Fibroblast of lung (primary cell): ENCODE measurements at regions not wholly inside any gene's neighbourhood (a gene's known extent, or its start where the extent isn't known, plus 50 kb on each side); places are given as distances from the start of the nearest gene placed in this dataset.

Source experiments
- DNase-seq, 2 donors: peaks; one replicate each; pipeline versions ENCODE4 v3.0.0 to v3.0.0-alpha.2; 2010; ENCODE audit warnings: low read depth in 2 of 2
- H2AFZ ChIP-seq: 2 replicates; pipeline ENCODE4 v1.5.1; 2012; ENCODE audit warnings: low read length, control low read depth, inconsistent platforms
- H3K27ac ChIP-seq: 2 replicates; pipeline ENCODE4 v1.5.1; 2011; ENCODE audit warnings: low read length, control low read depth; ENCODE audit not compliant: insufficient read depth
- H3K27me3 ChIP-seq: 2 replicates; pipeline ENCODE4 v1.5.1; 2011; ENCODE audit warnings: mild to moderate bottlenecking, low read length; ENCODE audit not compliant: control insufficient read depth, insufficient read depth
- H3K36me3 ChIP-seq: 2 replicates; pipeline ENCODE4 v1.5.1; 2011; ENCODE audit warnings: low read length; ENCODE audit not compliant: control insufficient read depth, insufficient read depth
- H3K4me1 ChIP-seq: 2 replicates; pipeline ENCODE4 v1.5.1; 2011; ENCODE audit warnings: low read length; ENCODE audit not compliant: control insufficient read depth, insufficient read depth; ENCODE audit errors: extremely low read depth
- H3K4me2 ChIP-seq: 2 replicates; pipeline ENCODE4 v1.5.1; 2011; ENCODE audit warnings: low read length, control low read depth; ENCODE audit not compliant: insufficient read depth; ENCODE audit errors: extremely low read depth
- H3K4me3 ChIP-seq, 4 experiments: fragments of 200-600 bp in 1 of 4; sonication (generic) in 1 of 4; replicated peaks in 1 of 4; 2 replicates each; pipeline ENCODE4 v1.5.1; 2011 to 2016; ENCODE audit warnings: low read length in 4 of 4, low read depth in 3 of 4, mild to moderate bottlenecking in 3 of 4, control low read depth in 2 of 4, inconsistent platforms in 1 of 4, mixed read lengths in 1 of 4; ENCODE audit not compliant: insufficient read depth in 1 of 4; ENCODE audit errors: control extremely low read depth in 1 of 4
- H3K79me2 ChIP-seq: 2 replicates; pipeline ENCODE4 v1.5.1; 2012; ENCODE audit warnings: mild to moderate bottlenecking, low read length, inconsistent platforms; ENCODE audit not compliant: control insufficient read depth, insufficient read depth
- H3K9ac ChIP-seq: 2 replicates; pipeline ENCODE4 v1.5.1; 2011; ENCODE audit warnings: mild to moderate bottlenecking, low read length, control low read depth; ENCODE audit not compliant: insufficient read depth
- H3K9me3 ChIP-seq: 2 replicates; pipeline ENCODE4 v1.5.1; 2012; ENCODE audit warnings: low read depth, low read length; ENCODE audit not compliant: control insufficient read depth, insufficient read depth
- H4K20me1 ChIP-seq: 2 replicates; pipeline ENCODE4 v1.5.1; 2011; ENCODE audit warnings: low read length; ENCODE audit not compliant: control insufficient read depth, insufficient read depth; ENCODE audit errors: extremely low read depth
- EZH2 ChIP-seq: IDR thresholded peaks from 2 replicates; pipeline ENCODE4 v1.5.1; 2012; ENCODE audit warnings: low read length, control low read depth, mild to moderate bottlenecking; ENCODE audit errors: missing control alignments
- TF ChIP-seq, protein P1 (sequence below), 2 donors: IDR thresholded peaks in 1 of 2; conservative IDR thresholded peaks in 1 of 2; 1 replicate in 1 of 2; 2 replicates in 1 of 2; pipeline ENCODE4 v1.5.1; 2011 to 2012; ENCODE audit warnings: low read length in 2 of 2, control low read depth in 1 of 2, inconsistent platforms in 1 of 2, low read depth in 1 of 2, mild to moderate bottlenecking in 1 of 2

DNA sequence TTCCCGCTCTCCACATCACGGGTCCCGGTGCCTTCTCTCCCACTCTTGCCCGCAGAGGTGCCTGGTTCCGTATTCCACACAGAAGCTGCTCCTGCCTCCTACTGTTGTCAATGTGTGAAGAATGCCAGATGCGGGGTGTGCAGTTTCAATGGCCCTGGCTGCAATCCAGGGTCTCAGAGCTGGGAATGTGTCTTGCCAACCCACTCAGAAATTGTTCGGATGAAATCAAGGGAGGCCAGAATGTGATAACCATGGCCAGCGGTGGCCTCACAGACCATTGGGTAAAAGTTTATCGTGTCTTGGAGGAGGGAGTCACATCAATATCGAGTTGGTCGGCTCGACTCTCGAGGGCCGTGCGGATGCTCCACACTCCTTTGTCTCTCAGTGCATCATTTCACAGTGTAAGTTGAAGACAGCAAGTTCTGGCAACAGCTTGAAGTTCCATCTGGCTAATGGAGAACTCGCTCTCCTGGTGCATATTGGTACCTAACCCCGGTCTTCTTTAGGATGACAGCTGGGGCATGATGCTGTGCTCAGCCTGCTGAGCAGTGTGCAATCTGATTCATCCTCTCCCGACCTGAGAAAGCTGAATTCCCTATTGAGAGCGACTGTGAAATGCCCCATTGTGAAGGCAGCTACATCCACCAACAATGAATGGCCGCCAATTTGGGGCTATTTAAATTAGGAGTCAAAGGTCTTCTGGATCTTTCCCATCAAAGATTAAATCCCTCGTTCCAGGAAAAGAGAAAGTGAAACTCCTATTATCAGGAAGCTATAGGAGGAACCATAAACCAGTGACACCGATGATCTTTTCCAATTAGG, 389.0 kb downstream of the SOX11 start:
- Histone ChIP-seq H3K9me3 (no peaks in the 10 kb centered on the region), H3K27ac (no peak overlapping the region), H3K4me1 (no peaks in the 10 kb centered on the region), H4K20me1 (no peaks in the 10 kb centered on the region), H3K36me3 (no peaks in the 10 kb centered on the region), H3K4me3 (no peak overlapping the region), H3K4me2 (no peak overlapping the region), H3K27me3 (no peaks in the 10 kb centered on the region), H3K79me2 (no peaks in the 10 kb centered on the region), H2AFZ (no peak overlapping the region), H3K9ac (no peak overlapping the region)
- TF ChIP-seq, protein P1, sequence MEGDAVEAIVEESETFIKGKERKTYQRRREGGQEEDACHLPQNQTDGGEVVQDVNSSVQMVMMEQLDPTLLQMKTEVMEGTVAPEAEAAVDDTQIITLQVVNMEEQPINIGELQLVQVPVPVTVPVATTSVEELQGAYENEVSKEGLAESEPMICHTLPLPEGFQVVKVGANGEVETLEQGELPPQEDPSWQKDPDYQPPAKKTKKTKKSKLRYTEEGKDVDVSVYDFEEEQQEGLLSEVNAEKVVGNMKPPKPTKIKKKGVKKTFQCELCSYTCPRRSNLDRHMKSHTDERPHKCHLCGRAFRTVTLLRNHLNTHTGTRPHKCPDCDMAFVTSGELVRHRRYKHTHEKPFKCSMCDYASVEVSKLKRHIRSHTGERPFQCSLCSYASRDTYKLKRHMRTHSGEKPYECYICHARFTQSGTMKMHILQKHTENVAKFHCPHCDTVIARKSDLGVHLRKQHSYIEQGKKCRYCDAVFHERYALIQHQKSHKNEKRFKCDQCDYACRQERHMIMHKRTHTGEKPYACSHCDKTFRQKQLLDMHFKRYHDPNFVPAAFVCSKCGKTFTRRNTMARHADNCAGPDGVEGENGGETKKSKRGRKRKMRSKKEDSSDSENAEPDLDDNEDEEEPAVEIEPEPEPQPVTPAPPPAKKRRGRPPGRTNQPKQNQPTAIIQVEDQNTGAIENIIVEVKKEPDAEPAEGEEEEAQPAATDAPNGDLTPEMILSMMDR (conservative IDR thresholded peaks at IDR 0.05 in 1 of 2, IDR thresholded peaks at IDR 0.05 in 1 of 2; ENCODE audit: low read depth in 1 of 2, low read length in 2 of 2), result no peak
- no peak for TF ChIP-seq EZH2
- DNase-seq, result peak in 1 of 2 donors; percentile 25

DNA sequence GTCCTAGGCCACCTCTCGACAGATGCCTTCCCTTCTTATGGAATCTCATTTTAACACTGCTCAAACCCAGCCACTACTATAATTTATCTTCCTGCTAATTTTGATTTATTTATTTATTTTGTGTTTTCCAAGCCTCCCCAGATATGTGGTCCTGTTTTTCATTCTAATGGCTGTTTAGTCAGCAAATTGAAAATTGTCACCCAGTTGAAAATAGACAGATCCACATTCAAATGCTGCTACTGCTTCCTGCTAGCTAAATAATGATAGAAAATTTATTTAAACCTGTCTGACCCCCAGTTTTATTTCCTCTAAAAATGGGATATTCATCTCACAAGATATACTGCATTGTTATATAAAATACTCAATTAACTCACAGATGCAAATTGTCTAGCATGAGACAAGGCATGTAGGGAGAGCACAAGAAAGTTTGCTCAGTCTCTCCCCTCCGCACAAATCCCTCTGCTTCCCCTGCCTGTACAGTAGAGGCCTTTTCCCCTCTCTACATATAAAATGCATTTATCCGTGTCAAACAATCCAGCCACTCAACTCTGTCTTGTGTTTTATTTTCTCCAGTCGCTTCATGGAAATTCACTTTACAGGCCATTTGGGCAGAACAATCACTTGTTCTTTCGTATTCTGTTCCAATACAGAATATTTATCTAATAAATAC, 389.9 kb downstream of the SOX11 start:
- Histone ChIP-seq H3K9ac (no peak overlapping the region), H3K4me2 (no peak overlapping the region), H3K79me2 (no peaks in the 10 kb centered on the region), H3K27me3 (no peaks in the 10 kb centered on the region), H4K20me1 (no peaks in the 10 kb centered on the region), H3K9me3 (no peaks in the 10 kb centered on the region), H3K36me3 (no peaks in the 10 kb centered on the region), H3K4me3 (no peak overlapping the region), H3K4me1 (no peaks in the 10 kb centered on the region), H2AFZ (no peak overlapping the region), H3K27ac (no peak overlapping the region)
- TF ChIP-seq EZH2, result no peak
- TF ChIP-seq, protein P1 (conservative IDR thresholded peaks at IDR 0.05 in 1 of 2, IDR thresholded peaks at IDR 0.05 in 1 of 2; ENCODE audit: low read depth in 1 of 2, low read length in 2 of 2), result no peak
- DNase-seq, result no peak

DNA sequence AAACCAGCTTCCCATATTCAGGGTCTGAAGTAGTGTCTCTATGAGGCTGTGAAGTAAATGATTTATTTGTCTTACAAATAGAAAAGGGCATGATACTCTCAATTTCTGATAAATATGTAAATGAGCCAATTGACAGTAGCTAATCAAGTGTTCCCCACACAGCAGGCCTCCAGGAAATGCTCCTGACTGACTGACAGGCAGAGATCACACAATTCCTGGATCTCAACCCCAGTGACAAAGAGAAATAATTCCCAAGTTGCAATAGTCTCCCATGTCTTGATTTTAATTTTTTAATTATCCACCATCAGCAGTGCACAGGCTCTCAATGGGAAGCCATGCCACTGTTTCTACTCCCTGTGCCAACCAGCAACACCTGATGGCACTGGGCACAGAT, 390.4 kb downstream of the SOX11 start:
- TF ChIP-seq, protein P1 (conservative IDR thresholded peaks at IDR 0.05 in 1 of 2, IDR thresholded peaks at IDR 0.05 in 1 of 2; ENCODE audit: low read depth in 1 of 2, low read length in 2 of 2), result no peak
- no peak for TF ChIP-seq EZH2
- no peaks in the 10 kb centered on the region for H4K20me1 ChIP-seq
- H3K79me2 ChIP-seq, result no peaks in the 10 kb centered on the region
- no peaks in the 10 kb centered on the region for H3K27me3 ChIP-seq
- DNase-seq, result no peak
- H3K4me1 ChIP-seq, result no peaks in the 10 kb centered on the region
- H3K9ac ChIP-seq, result no peak overlapping the region
- H2AFZ ChIP-seq, result no peak overlapping the region
- H3K36me3 ChIP-seq, result no peaks in the 10 kb centered on the region
- no peak overlapping the region for H3K4me3 ChIP-seq
- no peak overlapping the region for H3K4me2 ChIP-seq
- no peak overlapping the region for H3K27ac ChIP-seq
- no peaks in the 10 kb centered on the region for H3K9me3 ChIP-seq
